GM12864 (cell line): ENCODE measurements at regions not wholly inside any gene's neighbourhood (a gene's known extent, or its start where the extent isn't known, plus 50 kb on each side); places are given as distances from the start of the nearest gene placed in this dataset.

Experiments used
- DNase-seq: peaks from one replicate; pipeline ENCODE4 v3.0.0-alpha.2; 2011; ENCODE audit warnings: low read depth
- H3K4me3 ChIP-seq: 2 replicates; pipeline ENCODE4 v1.5.1; 2011; ENCODE audit warnings: mild to moderate bottlenecking, low read depth, low read length, control low read depth
- CTCF ChIP-seq: IDR thresholded peaks from 2 replicates; pipeline ENCODE4 v1.5.1; 2011; ENCODE audit warnings: low read depth, mild to moderate bottlenecking, moderate library complexity, low read length, control low read depth, inconsistent platforms; ENCODE audit errors: missing control alignments

- no peak overlapping the region for H3K4me3 ChIP-seq
- no peak for DNase-seq
- no peak for TF ChIP-seq CTCF
Measured at GRCh38 chr18:24930478-24930877, 421.5 kb downstream of the ZNF521 start.

GRCh38 chr18:24930971-24931370 is 421.0 kb downstream of the ZNF521 start:
- no peak for DNase-seq
- no peak overlapping the region for H3K4me3 ChIP-seq
- TF ChIP-seq CTCF, result no peak

- no peak for TF ChIP-seq CTCF
- no peak overlapping the region for H3K4me3 ChIP-seq
- DNase-seq, result no peak
Measured at GRCh38 chr18:24933345-24933744, 418.6 kb downstream of the ZNF521 start.

GRCh38 chr18:24934258-24934932 is 417.6 kb downstream of the ZNF521 start:
- H3K4me3 ChIP-seq, result no peak overlapping the region
- no peak for DNase-seq
- TF ChIP-seq CTCF, result no peak

GRCh38 chr18:24935008-24935407 is 417.0 kb downstream of the ZNF521 start:
- no peak overlapping the region for H3K4me3 ChIP-seq
- TF ChIP-seq CTCF, result no peak
- DNase-seq, result no peak

GRCh38 chr18:24935896-24936295 is 416.1 kb downstream of the ZNF521 start:
- no peak for TF ChIP-seq CTCF

GRCh38 chr18:24936691-24937090 is 415.3 kb downstream of the ZNF521 start:
- no peak for DNase-seq
- H3K4me3 ChIP-seq, result no peak overlapping the region
- no peak for TF ChIP-seq CTCF

More at GRCh38 chr18:24935896-24936295, 416.1 kb downstream of the ZNF521 start:
- no peak for DNase-seq
- no peak overlapping the region for H3K4me3 ChIP-seq
